ENCODE measurements at regions not wholly inside any gene's neighbourhood (a gene's known extent, or its start where the extent isn't known, plus 50 kb on each side); places are given as distances from the start of the nearest gene placed in this dataset.

GRCh38 chr6:19911223-19911622, 74.1 kb downstream of the ID4 start:
- TF ChIP-seq CTCF (conservative IDR thresholded peaks at IDR 0.05; ENCODE audit: low read depth, low read length) (no peak), EZH2 (IDR thresholded peaks at IDR 0.05; ENCODE audit: low read length, unreplicated experiment) (no peak)
